Endothelial cell of umbilical vein (primary cell): ENCODE measurements at regions not wholly inside any gene's neighbourhood (a gene's known extent, or its start where the extent isn't known, plus 50 kb on each side); places are given as distances from the start of the nearest gene placed in this dataset.

ENCODE experiments used
- BruUV-seq: library from RNA; stranded (reverse); fragments of 400-500 nt; replicated peaks from 2 replicates; lab custom pipeline; 2021; lab: Mats Ljungman, UMichigan
- CTCF ChIA-PET: fragments of 300-600, 350-600 bp; sonication (Branson Sonifier 250); formaldehyde crosslinking; loops from one replicate; lab custom pipeline; 2021; ENCODE audit warnings: antibody characterized with exemption, inconsistent platforms; lab: Charles Lee
- POLR2A ChIA-PET: fragments of 300-600, 350-600 bp; sonication (Branson Sonifier 250); formaldehyde crosslinking; loops from one replicate; lab custom pipeline; 2021; ENCODE audit warnings: antibody characterized with exemption, inconsistent platforms; lab: Charles Lee
- DNase-seq: peaks from one replicate; pipeline ENCODE4 v3.0.0-alpha.2; 2011; ENCODE audit warnings: low read depth, low spot score
- FAIRE-seq: peaks from 2 replicates; lab custom pipeline; 2011; peaks lifted over from hg19 to GRCh38; lab: Jason Lieb, UNC
- H2AFZ ChIP-seq: 2 replicates; pipeline ENCODE4 v1.6.0; 2012; ENCODE audit warnings: low read depth, low read length, control low read depth, inconsistent platforms
- H3K27ac ChIP-seq: 2 replicates; pipeline ENCODE4 v1.5.1; 2011; ENCODE audit warnings: low read depth, mild to moderate bottlenecking, control low read depth, low read length, moderate library complexity; ENCODE audit not compliant: insufficient read depth
- H3K27me3 ChIP-seq, 2 experiments: 2 replicates each; pipeline versions ENCODE4 v1.6.0 to v1.6.1; 2011; ENCODE audit warnings: low read length in 2 of 2, mixed read lengths in 1 of 2; ENCODE audit not compliant: control insufficient read depth in 2 of 2, insufficient read depth in 2 of 2
- H3K36me3 ChIP-seq, 2 experiments: 2 replicates in 1 of 2; 3 replicates in 1 of 2; pipeline ENCODE4 v1.5.1; 2011; ENCODE audit warnings: low read length in 2 of 2, mild to moderate bottlenecking in 1 of 2, moderate library complexity in 1 of 2; ENCODE audit not compliant: control insufficient read depth in 2 of 2, insufficient read depth in 2 of 2; ENCODE audit errors: extremely low read depth in 1 of 2
- H3K4me1 ChIP-seq: 3 replicates; pipeline ENCODE4 v1.5.1; 2011; ENCODE audit warnings: mild to moderate bottlenecking, low read length; ENCODE audit not compliant: control insufficient read depth, insufficient read depth; ENCODE audit errors: extremely low read depth
- H3K4me2 ChIP-seq: 2 replicates; pipeline ENCODE4 v1.6.1; 2011; ENCODE audit warnings: low read length, control low read depth, mixed read lengths; ENCODE audit not compliant: insufficient read depth
- H3K4me3 ChIP-seq, 3 experiments: fragments of 200-600 bp in 1 of 3; sonication (generic), shearing (Covaris generic) in 1 of 3; replicated peaks in 1 of 3; 2 replicates each; pipeline ENCODE4 v1.5.1; 2011 to 2016; ENCODE audit warnings: control low read depth in 3 of 3, low read length in 3 of 3, mild to moderate bottlenecking in 2 of 3, inconsistent platforms in 1 of 3, low read depth in 1 of 3, moderate library complexity in 1 of 3; ENCODE audit not compliant: insufficient read depth in 1 of 3
- H3K79me2 ChIP-seq: 2 replicates; pipeline ENCODE4 v1.6.0; 2012; ENCODE audit warnings: low read length, inconsistent platforms; ENCODE audit not compliant: control insufficient read depth, insufficient read depth
- H3K9ac ChIP-seq: replicated peaks from 2 replicates; pipeline ENCODE3; 2011; ENCODE audit warnings: low read length, control low read depth; ENCODE audit not compliant: insufficient read depth; ENCODE audit errors: extremely low read depth
- H3K9me1 ChIP-seq: replicated peaks from 3 replicates; pipeline ENCODE4 v1.6.0; 2011; ENCODE audit warnings: mild to moderate bottlenecking, low read length; ENCODE audit not compliant: control insufficient read depth, insufficient read depth; ENCODE audit errors: extremely low read depth
- H3K9me3 ChIP-seq: replicated peaks from 2 replicates; pipeline ENCODE4 v1.5.1; 2012; ENCODE audit warnings: low read length, inconsistent platforms; ENCODE audit not compliant: control insufficient read depth, insufficient read depth
- H4K20me1 ChIP-seq: replicated peaks from 2 replicates; pipeline ENCODE3; 2011; ENCODE audit warnings: mild to moderate bottlenecking, low read length; ENCODE audit not compliant: control insufficient read depth, insufficient read depth; ENCODE audit errors: extremely low read depth
- EZH2 ChIP-seq: IDR thresholded peaks from 2 replicates; pipeline ENCODE4 v1.6.1; 2012; ENCODE audit warnings: borderline replicate concordance, low read depth, mild to moderate bottlenecking, moderate library complexity, low read length, inconsistent platforms; ENCODE audit not compliant: severe bottlenecking
- GATA2 ChIP-seq: IDR thresholded peaks from 2 replicates; pipeline ENCODE4 v1.7.0; 2011; ENCODE audit warnings: low read depth, mild to moderate bottlenecking, moderate library complexity, mixed read lengths, low read length; ENCODE audit not compliant: insufficient read length, insufficient read depth
- POLR2A ChIP-seq: IDR thresholded peaks from 2 replicates; pipeline ENCODE4 v1.6.1; 2012; ENCODE audit warnings: low read depth, mild to moderate bottlenecking, control low read depth, low read length
- POLR2AphosphoS5 ChIP-seq: IDR thresholded peaks from 2 replicates; pipeline ENCODE4 v1.6.1; 2012; ENCODE audit warnings: low read depth, mild to moderate bottlenecking, control low read depth, low read length, moderate library complexity; ENCODE audit not compliant: insufficient read depth
- dilution Hi-C: fragments of 300-500 bp; cut with MboI; formaldehyde crosslinking; loops from one replicate; pipeline ENCODE4 v1.15.0; 2019; ENCODE audit warnings: low sequenced_read_pairs; ENCODE audit not compliant: extremely low pct_ligation_motif_present
- intact Hi-C: fragments of 100-400 bp; cut with micrococcal nuclease; formaldehyde crosslinking; loops from one replicate; pipeline ENCODE4 v1.10.0; 2022
- TF ChIP-seq, protein P1 (sequence below), 2 donors: IDR thresholded peaks; 1 replicate in 1 of 2; 2 replicates in 1 of 2; pipeline ENCODE4 v1.5.1; 2011; ENCODE audit warnings: low read length in 2 of 2, mild to moderate bottlenecking in 2 of 2, moderate library complexity in 2 of 2, control low read depth in 1 of 2, inconsistent platforms in 1 of 2, low read depth in 1 of 2; ENCODE audit not compliant: insufficient read depth in 1 of 2; ENCODE audit errors: extremely low read depth in 1 of 2

GRCh38 chr5:18630458-18631045, 996.3 kb downstream of the TAF11L14 start:
- Histone ChIP-seq H2AFZ (no peak overlapping the region), H3K4me3 (no peak overlapping the region), H3K9me1 (no peaks in the 10 kb centered on the region), H3K27me3 (no peaks in the 10 kb centered on the region), H3K79me2 (no peaks in the 10 kb centered on the region), H3K4me1 (no peaks in the 10 kb centered on the region), H4K20me1 (no peaks in the 10 kb centered on the region), H3K9ac (no peak overlapping the region), H3K27ac (no peak overlapping the region), H3K4me2 (no peak overlapping the region), H3K36me3 (no peaks in the 10 kb centered on the region), H3K9me3 (no peaks in the 10 kb centered on the region)
- dilution Hi-C loops, result no loop called here
- ChIA-PET POLR2A (no interaction called here), CTCF (no interaction called here)
- intact Hi-C loops, result no loop called here
- FAIRE-seq, result no peak
- TF ChIP-seq POLR2AphosphoS5, result no peak
- TF ChIP-seq POLR2A, result no peak
- no peak for DNase-seq
- BruUV-seq, result no TSS peak

GRCh38 chr5:18652404-18653215, 1018.4 kb downstream of the TAF11L14 start:
- Histone ChIP-seq H3K4me1 (no peaks in the 10 kb centered on the region), H3K9me1 (no peaks in the 10 kb centered on the region), H3K4me2 (no peak overlapping the region), H4K20me1 (no peaks in the 10 kb centered on the region), H3K27me3 (no peaks in the 10 kb centered on the region), H2AFZ (no peak overlapping the region), H3K9me3 (no peaks in the 10 kb centered on the region), H3K27ac (no peak overlapping the region), H3K36me3 (no peaks in the 10 kb centered on the region), H3K4me3 (no peak overlapping the region), H3K9ac (no peak overlapping the region), H3K79me2 (no peaks in the 10 kb centered on the region)
- dilution Hi-C loops, result no loop called here
- POLR2A ChIA-PET, result no interaction called here
- no peak for TF ChIP-seq EZH2
- TF ChIP-seq POLR2A, result no peak
- no peak for TF ChIP-seq GATA2
- TF ChIP-seq, protein P1, sequence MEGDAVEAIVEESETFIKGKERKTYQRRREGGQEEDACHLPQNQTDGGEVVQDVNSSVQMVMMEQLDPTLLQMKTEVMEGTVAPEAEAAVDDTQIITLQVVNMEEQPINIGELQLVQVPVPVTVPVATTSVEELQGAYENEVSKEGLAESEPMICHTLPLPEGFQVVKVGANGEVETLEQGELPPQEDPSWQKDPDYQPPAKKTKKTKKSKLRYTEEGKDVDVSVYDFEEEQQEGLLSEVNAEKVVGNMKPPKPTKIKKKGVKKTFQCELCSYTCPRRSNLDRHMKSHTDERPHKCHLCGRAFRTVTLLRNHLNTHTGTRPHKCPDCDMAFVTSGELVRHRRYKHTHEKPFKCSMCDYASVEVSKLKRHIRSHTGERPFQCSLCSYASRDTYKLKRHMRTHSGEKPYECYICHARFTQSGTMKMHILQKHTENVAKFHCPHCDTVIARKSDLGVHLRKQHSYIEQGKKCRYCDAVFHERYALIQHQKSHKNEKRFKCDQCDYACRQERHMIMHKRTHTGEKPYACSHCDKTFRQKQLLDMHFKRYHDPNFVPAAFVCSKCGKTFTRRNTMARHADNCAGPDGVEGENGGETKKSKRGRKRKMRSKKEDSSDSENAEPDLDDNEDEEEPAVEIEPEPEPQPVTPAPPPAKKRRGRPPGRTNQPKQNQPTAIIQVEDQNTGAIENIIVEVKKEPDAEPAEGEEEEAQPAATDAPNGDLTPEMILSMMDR (IDR thresholded peaks at IDR 0.05; ENCODE audit: extremely low read depth in 1 of 2, insufficient read depth in 1 of 2, low read depth in 1 of 2, low read length in 2 of 2), result no peak
- BruUV-seq, result no TSS peak
- CTCF ChIA-PET, result no interaction called here
- intact Hi-C loops, result no loop called here
- no peak for FAIRE-seq
- DNase-seq, result no peak
